Urothelium cell line (cell line): ENCODE measurements at regions not wholly inside any gene's neighbourhood (a gene's known extent, or its start where the extent isn't known, plus 50 kb on each side); places are given as distances from the start of the nearest gene placed in this dataset.

Experiments
- DNase-seq: peaks from one replicate; pipeline ENCODE4 v3.0.0; 2011; ENCODE audit warnings: low spot score, mixed read lengths
- FAIRE-seq: peaks from 2 replicates; lab custom pipeline; 2011; peaks lifted over from hg19 to GRCh38; lab: Jason Lieb, UNC

DNA sequence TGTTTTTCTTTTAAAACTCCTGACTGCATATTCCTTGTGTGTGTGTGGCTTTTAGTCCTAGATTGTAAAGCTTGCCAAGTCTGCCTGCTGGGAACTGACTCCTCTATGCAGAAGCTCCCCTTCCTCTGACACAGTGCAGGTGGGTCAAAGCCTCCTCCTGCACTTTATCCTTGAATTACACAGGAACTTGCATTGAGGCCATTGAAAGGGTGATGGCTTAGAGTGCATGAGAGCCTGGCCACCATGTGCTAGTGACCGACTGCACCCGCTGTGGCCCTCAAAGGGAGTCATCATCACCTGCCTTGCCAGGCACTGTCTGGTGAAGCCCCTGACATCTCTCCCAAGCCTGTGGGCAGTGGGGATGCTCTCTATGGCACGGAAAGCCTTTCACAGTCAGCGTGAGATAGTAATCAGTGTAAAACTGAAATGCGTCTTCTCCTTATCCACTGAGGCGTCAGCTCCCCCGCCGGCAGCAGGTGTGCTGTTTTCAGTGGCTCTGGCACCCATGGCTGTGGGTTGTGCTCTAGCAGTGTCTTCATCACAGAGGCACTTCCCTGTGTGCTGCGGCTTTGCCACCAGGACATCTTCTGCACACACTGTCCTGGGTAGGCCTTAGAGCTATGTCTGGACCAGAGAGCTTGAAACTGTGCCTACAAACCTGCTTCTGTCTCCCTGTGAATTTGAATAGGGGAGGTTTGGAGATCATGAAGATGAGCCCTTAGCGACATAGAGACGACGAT lies 87.9 kb downstream of the THBS2 start:
- FAIRE-seq = no peak
- DNase-seq = no peak

DNA sequence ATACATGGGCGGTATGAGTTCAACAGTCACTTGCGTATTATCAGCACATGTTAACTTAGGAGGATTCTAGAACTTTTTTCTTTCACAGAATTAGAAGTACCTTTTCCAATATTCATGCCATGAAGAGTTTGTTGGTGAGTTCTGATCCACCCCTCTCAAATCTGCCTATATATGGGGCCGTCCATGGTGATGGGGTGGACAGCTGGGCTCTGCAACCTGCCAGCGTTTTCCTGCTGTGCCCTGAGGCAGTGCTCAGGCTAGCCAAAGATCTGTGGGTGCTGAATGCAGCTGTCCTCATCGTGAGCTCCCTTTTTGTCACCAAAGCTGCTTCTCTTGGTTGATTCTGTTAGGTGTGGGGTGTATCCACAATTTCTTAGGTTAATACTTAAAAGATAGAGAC lies 88.7 kb downstream of the THBS2 start:
- no peak for DNase-seq
- no peak for FAIRE-seq

DNA sequence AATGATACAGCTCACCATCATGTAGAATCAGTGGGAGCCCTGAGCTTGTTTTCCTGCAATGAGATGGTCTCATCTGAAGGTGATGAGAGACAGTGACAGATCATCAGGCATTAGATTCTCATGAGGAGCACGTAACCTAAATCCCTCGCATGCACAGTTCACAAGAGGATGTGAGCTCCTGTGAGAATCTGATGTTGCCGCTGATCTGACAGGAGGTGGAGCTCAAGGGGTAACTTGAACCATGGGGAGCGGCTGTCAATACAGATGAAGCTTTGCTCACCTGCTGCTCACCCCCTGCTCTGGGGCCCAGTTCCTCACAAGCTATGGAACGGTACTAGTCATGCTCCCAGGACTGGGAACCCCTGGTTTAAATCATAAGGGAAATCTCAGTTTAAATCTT lies 89.2 kb downstream of the THBS2 start:
- FAIRE-seq = no peak
- DNase-seq = no peak

GRCh38 chr6:169163411-169163901 lies 90.2 kb downstream of the THBS2 start:
- no peak for FAIRE-seq
- DNase-seq = no peak

DNA sequence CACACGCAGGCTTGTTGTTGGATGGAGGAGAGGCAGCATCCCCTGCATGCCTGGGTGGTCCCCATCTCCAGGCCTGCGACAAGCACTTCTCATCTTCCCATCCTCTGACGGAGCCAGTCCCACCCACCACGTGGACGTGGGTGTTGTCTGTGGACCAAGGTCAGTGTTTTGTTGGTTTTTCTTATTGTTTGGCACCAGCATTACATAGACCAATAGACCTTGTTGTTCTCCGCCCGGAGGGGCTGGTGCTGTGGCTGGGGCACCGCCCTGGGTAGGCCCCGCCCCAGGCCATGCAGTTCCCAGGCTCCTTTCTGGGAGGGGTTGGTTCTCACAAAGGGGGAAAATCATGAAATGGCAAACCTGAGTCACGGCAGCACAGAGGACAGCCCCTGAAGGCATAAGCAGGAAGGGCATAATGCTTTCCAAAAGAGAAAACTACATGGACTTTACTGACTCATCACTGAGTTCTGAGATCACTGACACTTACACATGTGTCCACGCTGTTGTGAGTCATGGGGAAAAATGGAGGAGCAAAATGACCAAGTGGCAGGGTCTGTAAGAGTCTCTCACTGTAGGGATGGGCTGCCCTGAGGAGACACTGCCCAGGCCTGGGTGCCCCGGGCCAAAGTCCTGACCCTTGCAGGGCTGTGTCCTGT lies 90.8 kb downstream of the THBS2 start:
- peak; percentile 46 for FAIRE-seq
- DNase-seq = peak; percentile 89

DNA sequence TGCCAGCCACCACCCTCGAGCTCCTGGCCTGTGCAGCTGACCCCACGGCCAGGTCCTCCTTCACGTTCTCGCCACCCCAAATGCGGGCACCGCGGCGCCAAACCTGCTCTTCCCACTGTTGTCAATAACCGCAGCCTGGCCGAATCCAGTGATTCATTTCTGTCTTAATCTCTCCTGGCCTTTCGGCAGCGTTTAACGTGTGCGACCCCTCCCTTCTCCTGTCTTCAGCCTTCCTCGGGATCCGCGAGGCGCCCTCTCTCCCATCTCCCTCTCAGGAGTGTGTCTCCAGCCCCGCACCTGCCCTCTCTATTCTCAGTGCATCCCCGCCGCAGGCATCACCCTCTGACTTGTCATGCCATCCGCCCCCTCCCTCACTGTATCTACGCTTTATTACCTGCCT lies 91.4 kb downstream of the THBS2 start:
- DNase-seq (no peak), FAIRE-seq (no peak)

DNA sequence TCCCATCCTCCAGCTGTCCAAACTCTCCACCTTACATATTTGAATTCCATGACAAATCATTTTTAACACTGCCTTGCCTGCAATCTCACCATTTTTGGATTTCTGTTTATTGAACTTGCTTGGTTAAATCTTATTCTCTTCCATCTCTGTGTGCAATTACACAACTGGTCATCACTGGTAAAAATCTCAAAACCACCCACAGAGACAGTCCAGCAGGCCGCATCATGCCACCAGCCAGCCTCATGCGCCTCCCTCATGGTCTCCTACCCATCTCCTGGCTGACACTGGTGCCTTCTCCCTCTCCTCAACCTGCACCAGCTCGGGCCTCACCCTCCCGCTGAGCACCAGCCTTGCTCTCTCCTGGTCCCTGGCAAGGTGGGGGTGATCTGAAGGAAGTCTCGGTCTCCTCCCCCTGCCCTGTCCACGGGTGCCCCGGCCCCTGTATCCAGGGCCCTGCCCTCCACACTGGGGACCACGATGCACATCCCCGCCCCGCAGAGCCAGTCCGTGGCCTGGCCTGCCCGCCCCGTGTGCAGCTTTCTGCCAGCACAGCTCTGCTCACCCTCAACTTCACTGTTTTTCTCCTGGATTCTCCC lies 92.0 kb downstream of the THBS2 start:
- no peak for FAIRE-seq
- no peak for DNase-seq

- no peak for DNase-seq
- FAIRE-seq = no peak
These were observed 92.6 kb downstream of the THBS2 start for GRCh38 chr6:169160855-169161560.

- FAIRE-seq = no peak
These were observed 93.4 kb downstream of the THBS2 start for GRCh38 chr6:169160091-169160854.

DNA sequence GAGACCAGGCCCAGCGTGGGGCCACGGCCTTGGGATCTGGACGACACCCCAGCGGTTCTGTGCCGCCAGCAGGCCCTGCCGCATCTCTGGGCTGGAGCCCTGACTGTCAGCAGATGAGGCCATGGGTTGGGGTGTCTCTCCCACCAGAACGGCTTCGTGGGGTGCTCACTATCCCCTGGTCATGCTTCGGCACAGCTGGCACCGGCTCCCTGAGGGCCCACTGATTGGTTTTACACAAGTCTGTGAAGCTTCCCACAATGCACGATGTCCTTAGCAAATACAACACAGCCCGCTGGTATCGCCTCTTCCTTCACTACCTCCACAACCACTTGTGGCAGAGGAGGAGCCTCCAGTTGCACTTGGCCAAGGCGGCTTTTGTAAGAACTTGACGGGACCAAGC lies 94.3 kb downstream of the THBS2 start:
- FAIRE-seq (no peak), DNase-seq (no peak)

More at GRCh38 chr6:169160091-169160854, 93.4 kb downstream of the THBS2 start:
- no peak for DNase-seq

DNA sequence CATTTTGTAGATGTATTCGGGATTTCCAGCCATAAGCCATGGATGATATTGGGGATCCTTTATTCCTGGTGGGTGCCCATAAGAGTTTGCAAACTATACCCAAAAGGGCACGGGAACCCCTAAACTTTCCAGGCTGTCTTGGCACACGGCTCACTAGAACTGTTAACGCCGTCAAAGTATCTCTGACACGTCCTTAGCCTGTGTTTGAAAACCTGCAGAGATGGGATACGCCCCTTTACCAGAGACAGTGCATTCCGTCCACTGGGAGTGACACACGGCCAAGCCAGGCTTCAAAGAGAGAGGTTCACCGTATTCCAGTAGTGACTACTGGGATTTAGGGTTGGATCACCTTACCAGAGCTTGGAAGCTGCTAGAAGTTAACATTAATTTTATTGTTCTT lies 95.0 kb downstream of the THBS2 start:
- FAIRE-seq = no peak
- DNase-seq = no peak

- DNase-seq = no peak
- FAIRE-seq = no peak
These were observed 95.5 kb downstream of the THBS2 start for GRCh38 chr6:169158174-169158573.

DNA sequence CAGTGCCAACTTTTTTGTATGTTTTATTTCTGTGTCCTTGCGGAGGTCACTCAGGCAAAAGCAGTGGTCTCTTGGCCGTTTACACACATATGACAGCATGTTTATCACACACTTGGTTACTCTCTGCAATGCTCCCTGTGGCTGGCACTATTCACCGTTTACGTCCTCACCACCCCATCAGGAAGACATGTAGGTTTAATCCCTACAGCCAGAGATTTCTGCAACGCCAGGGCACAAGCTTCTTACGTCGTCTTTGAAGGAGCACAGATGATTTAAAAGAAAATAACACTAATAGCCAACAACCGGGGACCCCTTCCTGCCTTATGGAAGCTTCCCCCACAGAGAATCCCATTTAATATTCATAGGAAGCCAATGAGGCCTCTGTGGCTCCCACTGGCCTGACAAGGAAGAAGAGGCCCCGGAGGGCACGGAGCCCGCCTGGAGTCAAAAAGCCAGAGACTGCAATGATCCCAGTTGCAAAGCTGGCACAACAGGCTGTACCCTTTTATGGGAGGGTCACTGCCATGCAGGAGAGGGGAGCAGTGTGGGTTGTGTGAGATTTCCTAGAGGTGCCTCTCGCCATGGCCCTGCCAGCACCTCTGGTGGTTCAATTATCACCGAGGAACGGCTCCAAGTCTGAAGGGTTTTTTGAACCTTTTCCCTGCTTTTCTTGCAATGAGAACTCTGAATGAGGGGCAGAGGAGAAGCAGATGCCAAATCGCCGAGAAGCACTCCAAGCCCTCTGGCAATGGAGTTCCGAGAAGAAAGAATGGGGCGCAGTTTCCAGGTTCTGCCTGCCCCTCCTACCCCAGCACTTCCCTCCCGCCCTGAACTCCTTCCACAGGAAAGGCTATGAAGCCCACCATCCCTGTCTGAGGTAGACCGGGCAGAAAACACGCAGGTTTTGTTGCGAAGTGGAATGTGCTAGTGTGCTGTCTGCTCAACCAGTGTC lies 96.2 kb downstream of the THBS2 start:
- DNase-seq (no peak), FAIRE-seq (no peak)

- FAIRE-seq = no peak
- DNase-seq = no peak
These were observed 96.9 kb downstream of the THBS2 start for GRCh38 chr6:169156793-169157147.

DNA sequence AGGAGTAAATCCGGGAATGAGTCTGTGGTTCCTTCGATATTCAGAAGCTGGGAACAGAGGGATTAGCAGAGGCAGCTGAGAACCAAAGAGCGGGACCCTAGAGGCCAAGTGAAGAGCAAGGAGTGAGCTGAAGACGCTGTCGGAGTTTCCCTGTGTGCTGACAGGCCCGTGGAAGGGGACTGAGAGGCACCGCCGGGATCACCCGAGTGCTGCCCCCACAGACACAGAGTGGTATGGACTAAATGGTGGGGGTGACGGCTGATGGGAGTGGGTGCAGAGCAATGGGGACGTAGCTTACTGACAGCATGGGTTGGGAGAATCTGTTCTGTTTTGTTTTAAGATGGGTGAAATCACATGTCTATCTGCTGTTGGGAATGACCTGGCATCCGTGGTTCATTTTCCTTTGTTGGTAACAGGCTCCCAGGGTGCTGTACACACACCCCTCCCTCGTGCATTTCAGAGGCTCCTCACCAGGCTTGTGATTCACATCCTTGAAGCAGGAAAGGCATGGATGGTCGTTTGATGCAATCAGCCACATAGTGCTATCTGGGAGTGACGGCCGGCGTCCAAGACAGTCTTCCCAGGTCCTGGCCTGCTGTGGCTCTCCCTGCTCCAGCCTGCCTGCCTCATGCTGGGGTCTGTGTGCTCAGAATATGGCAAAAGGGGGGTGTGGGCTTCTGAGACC lies 97.4 kb downstream of the THBS2 start:
- DNase-seq (no peak), FAIRE-seq (no peak)

DNA sequence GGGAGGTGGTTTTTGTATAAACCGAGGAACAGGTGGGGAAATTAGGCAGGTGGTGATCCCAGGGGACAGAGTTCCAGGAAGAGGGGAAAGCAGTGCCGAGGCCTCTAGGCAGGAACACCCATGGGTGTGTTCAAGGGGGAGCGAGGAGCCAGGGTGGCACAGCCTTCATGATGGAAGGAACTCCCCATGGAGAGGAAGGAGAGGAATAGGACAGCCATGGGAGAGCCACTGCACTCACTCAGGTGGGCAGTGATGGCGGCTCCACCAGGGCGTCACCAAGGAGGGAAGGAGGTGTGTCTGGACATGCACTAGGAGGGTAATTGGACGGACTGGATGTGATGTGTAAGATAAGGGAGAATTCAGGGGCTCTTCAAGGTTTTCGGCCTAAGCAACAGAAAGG lies 98.2 kb downstream of the THBS2 start:
- DNase-seq = no peak
- no peak for FAIRE-seq

GRCh38 chr6:169153401-169153800 lies 100.2 kb downstream of the THBS2 start:
- DNase-seq = no peak
- no peak for FAIRE-seq

DNA sequence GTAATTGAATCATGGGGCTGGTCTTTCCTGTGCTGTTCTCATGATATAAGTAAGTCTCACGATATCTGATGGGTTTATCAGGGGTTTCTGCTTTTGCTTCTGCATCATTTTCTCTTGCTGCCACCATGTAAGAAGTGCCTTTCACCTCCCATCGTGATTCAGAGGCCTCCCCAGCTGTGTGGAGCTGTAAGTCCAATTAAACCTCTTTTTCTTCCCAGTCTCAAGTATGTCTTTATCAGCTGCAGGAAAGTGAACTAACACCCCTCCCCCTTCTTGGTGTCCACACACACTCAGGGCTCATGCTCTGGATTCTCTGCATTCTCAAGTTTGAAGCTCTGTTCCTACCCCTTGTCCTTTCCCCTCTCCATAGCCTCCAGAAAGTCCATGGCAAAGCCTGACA lies 107.1 kb downstream of the THBS2 start:
- no peak for FAIRE-seq

GRCh38 chr6:169145991-169146501 lies 107.6 kb downstream of the THBS2 start:
- no peak for DNase-seq
- FAIRE-seq = no peak

More for the DNA sequence above, 107.1 kb downstream of the THBS2 start:
- no peak for DNase-seq
